WTC11 (cell line): ENCODE measurements at regions not wholly inside any gene's neighbourhood (a gene's known extent, or its start where the extent isn't known, plus 50 kb on each side); places are given as distances from the start of the nearest gene placed in this dataset.
"Not testable (repeated sequence)": the region's sequence is repeated elsewhere in the genome, so short reads cannot be mapped to it uniquely, and the experiment has no call there.

Experiments
- ATF1 ChIP-seq: sonication (generic); formaldehyde crosslinking; IDR thresholded peaks from 2 replicates; pipeline ENCODE4 v1.8.1; 2023; ENCODE audit warnings: mild to moderate bottlenecking, moderate library complexity, missing genetic modification reagents
- ATF2 ChIP-seq: sonication (generic); formaldehyde crosslinking; IDR thresholded peaks from 2 replicates; pipeline ENCODE4 v1.8.1; 2022; ENCODE audit warnings: low read depth, missing genetic modification reagents, borderline replicate concordance
- CREM ChIP-seq: sonication (generic); formaldehyde crosslinking; IDR thresholded peaks from 2 replicates; pipeline ENCODE4 v1.8.1; 2022; ENCODE audit warnings: mild to moderate bottlenecking, missing genetic modification reagents, moderate library complexity
- CTCF ChIP-seq: fragments of 200-600 bp; IDR thresholded peaks from 2 replicates; pipeline ENCODE4 v1.8.0; 2022; ENCODE audit warnings: antibody characterized with exemption
- JUN ChIP-seq: sonication (generic); formaldehyde crosslinking; IDR thresholded peaks from 2 replicates; pipeline ENCODE4 v1.8.0; 2023; ENCODE audit warnings: mild to moderate bottlenecking, missing genetic modification reagents
- NFATC4 ChIP-seq: fragments of 250-450 bp; sonication (Bioruptor Pico); IDR thresholded peaks from 2 replicates; pipeline ENCODE4 v1.9.0; 2021; ENCODE audit warnings: mild to moderate bottlenecking
- OVOL2 ChIP-seq: fragments of 250-450 bp; sonication (Bioruptor Pico); IDR thresholded peaks from 2 replicates; pipeline ENCODE4 v1.9.0; 2021; ENCODE audit warnings: mild to moderate bottlenecking, borderline replicate concordance
- RELA ChIP-seq: sonication (generic); formaldehyde crosslinking; IDR thresholded peaks from 2 replicates; pipeline ENCODE4 v1.8.1; 2022; ENCODE audit warnings: missing genetic modification reagents, mild to moderate bottlenecking, borderline replicate concordance
- ZMAT4 ChIP-seq: fragments of 250-450 bp; sonication (Bioruptor Pico); IDR thresholded peaks from 2 replicates; pipeline ENCODE4 v1.9.0; 2021; ENCODE audit warnings: mild to moderate bottlenecking
- ZNF121 ChIP-seq: sonication (generic); formaldehyde crosslinking; IDR thresholded peaks from 2 replicates; pipeline ENCODE4 v1.8.0; 2023; ENCODE audit warnings: missing genetic modification reagents
- ZNF423 ChIP-seq: fragments of 250-450 bp; sonication (Bioruptor Pico); IDR thresholded peaks from 2 replicates; pipeline ENCODE4 v2.1.2; 2022; ENCODE audit warnings: mild to moderate bottlenecking, moderate library complexity

DNA sequence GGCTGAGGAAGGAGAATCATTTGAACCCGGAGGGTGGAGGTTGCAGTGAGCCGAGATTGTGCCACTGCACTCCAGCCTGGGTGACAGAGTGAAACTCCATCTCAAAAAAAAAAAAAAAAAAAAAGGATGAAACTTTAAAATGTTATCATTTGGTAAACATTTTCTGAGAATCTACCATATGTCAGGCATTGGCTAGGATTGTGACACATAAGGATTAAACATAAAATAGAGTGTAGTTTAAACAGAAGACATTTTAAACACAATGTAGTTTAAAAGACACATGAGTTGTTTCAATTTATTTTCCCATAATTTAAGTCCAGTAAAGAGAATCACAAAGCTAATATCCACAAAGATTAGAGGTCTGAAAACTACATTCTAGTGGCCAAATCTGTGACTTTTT is 63.5 kb upstream of the TBXT start:
- not testable (repeated sequence) for TF ChIP-seq CTCF; ZNF121; OVOL2 (CRISPR knock-in tag); ZMAT4 (CRISPR knock-in tag); ATF2 (CRISPR knock-in tag); NFATC4; RELA (CRISPR knock-in tag); JUN (CRISPR knock-in tag); ATF1; CREM (CRISPR knock-in tag); ZNF423 (CRISPR knock-in tag)
